Psoas muscle (tissue), 7 donors: ENCODE measurements at regions not wholly inside any gene's neighbourhood (a gene's known extent, or its start where the extent isn't known, plus 50 kb on each side); places are given as distances from the start of the nearest gene placed in this dataset.

Source experiments
- ATAC-seq, 4 donors: fragments of 200-7000 bp; cut with Tn5 transposase; one replicate each; pipeline ENCODE4 v1.9.1; 2020; ENCODE audit warnings: moderate library complexity in 3 of 4, mild to moderate bottlenecking in 2 of 4
- DNase-seq, 2 donors: peaks; one replicate each; pipeline ENCODE4 v3.0.0-alpha.2; 2020
- H3K27ac ChIP-seq: fragments of 200-600 bp; one replicate; pipeline ENCODE4 v1.8.0; 2022
- H3K27me3 ChIP-seq, 3 donors: fragments of 200-600 bp in 1 of 3; one replicate each; pipeline versions ENCODE4 v1.6.1 to v1.8.0; 2013 to 2022; ENCODE audit warnings: low read length in 2 of 3, mild to moderate bottlenecking in 2 of 3, moderate library complexity in 1 of 3; ENCODE audit not compliant: insufficient read depth in 3 of 3
- H3K36me3 ChIP-seq, 2 donors: fragments of 200-600 bp in 1 of 2; one replicate each; pipeline versions ENCODE4 v1.6.1 to v1.8.0; 2013 to 2022; ENCODE audit warnings: low read depth in 1 of 2, mild to moderate bottlenecking in 1 of 2, moderate library complexity in 1 of 2; ENCODE audit not compliant: insufficient read depth in 1 of 2
- H3K4me1 ChIP-seq: fragments of 200-600 bp; one replicate; pipeline ENCODE4 v1.8.0; 2022
- H3K4me3 ChIP-seq: fragments of 200-600 bp; one replicate; pipeline ENCODE4 v1.8.0; 2022; ENCODE audit warnings: mild to moderate bottlenecking
- H3K9me3 ChIP-seq: fragments of 200-600 bp; one replicate; pipeline ENCODE4 v1.8.0; 2022
- WGBS, 3 donors: extraction: QIAGEN DNeasy Blood & Tissue Kit; methylation state at CpG; one replicate each; pipeline versions ENCODE4 v1.1.6 to v1.1.7; 2013; 5-methylcytosine and 5-hydroxymethylcytosine counted together
- intact Hi-C, 2 donors: fragments of 100-400 bp; cut with DNase I; formaldehyde crosslinking; loops; one replicate each; pipeline versions ENCODE4 v1.11.0 to v1.14.2; 2022
- TF ChIP-seq, protein P1 (sequence below): fragments of 200-600 bp; IDR thresholded peaks from one replicate; pipeline ENCODE4 v1.8.0; 2022; ENCODE audit warnings: antibody characterized with exemption
- donor health status: healthy with polysubstance abuse.
- donor health status: DM: no; HTN: no; CAD: no; lungs with moderate emphysema.
- donor health status: Bipolar disorder and iron deficiency.
- donor health status: healthy.
- donor health status: DM: yes; HTN: yes; CAD: no.
- donor health status: DM: no; HTN: no; CAD: no.
- donor health status: DM: yes; HTN: yes; CAD: no.

DNA sequence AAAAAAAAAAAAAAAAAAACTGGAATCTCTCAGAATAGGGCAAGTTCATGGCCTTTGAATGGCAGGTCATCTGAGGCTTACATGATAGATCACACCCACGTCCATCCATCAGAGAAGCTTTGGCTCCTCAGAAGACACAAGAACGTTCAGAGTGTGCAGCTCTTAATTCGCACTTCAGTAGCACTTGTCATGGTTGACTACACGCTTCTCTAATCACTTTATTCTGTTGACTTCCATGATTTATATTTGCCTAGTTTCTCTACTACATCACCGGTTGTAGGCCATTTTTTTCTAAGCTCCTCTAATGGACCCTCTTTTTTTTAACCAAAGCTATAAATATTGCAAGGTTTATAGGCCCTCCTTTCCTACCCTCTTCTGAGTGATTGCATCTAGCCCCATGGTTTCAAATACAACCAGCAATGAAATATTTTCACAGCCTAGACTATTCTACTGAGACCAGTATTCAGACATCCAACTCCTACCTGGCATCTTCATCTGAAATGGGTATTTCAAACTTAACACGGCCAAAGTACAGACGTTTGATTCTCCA is 305.4 kb upstream of the CELF2 start:
- Histone ChIP-seq H3K9me3 (no peaks in the 10 kb centered on the region), H3K4me3 (no peak overlapping the region), H3K36me3 (no peaks in the 10 kb centered on the region), H3K27ac (no peak overlapping the region), H3K27me3 (no peaks in the 10 kb centered on the region), H3K4me1 (no peaks in the 10 kb centered on the region)
- 66 to 76% (median 73%) methylated on average over 7 of the region's 7 CpGs for WGBS, 3 donors
- intact Hi-C loops, result no loop called here
- TF ChIP-seq, protein P1, sequence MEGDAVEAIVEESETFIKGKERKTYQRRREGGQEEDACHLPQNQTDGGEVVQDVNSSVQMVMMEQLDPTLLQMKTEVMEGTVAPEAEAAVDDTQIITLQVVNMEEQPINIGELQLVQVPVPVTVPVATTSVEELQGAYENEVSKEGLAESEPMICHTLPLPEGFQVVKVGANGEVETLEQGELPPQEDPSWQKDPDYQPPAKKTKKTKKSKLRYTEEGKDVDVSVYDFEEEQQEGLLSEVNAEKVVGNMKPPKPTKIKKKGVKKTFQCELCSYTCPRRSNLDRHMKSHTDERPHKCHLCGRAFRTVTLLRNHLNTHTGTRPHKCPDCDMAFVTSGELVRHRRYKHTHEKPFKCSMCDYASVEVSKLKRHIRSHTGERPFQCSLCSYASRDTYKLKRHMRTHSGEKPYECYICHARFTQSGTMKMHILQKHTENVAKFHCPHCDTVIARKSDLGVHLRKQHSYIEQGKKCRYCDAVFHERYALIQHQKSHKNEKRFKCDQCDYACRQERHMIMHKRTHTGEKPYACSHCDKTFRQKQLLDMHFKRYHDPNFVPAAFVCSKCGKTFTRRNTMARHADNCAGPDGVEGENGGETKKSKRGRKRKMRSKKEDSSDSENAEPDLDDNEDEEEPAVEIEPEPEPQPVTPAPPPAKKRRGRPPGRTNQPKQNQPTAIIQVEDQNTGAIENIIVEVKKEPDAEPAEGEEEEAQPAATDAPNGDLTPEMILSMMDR, result no peak
- no peak for DNase-seq
- no peak for ATAC-seq

DNA sequence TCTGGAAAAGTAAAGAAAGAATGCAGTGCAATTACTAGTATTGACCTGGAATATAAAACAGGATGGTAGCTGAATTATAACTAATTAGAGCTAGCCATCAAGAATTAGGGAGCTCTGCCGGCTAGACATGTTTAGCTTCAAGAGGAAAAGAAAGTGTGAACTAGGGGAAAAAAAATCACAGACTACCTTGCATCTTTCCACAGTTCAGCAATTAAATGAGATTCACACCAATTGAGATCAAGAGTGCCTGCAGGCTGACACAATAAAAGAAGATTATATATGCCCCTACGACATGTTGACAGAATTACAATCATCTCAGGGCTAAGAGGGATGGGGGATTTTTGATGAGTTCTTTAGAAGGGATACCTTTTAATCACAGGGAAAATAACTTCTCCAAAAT is 303.3 kb upstream of the CELF2 start:
- Histone ChIP-seq H3K9me3 (no peaks in the 10 kb centered on the region), H3K36me3 (no peaks in the 10 kb centered on the region), H3K4me1 (no peaks in the 10 kb centered on the region), H3K4me3 (no peak overlapping the region), H3K27me3 (no peaks in the 10 kb centered on the region), H3K27ac (no peak overlapping the region)
- intact Hi-C loops, result no loop called here
- 66 to 76% (median 69%) methylated on average over 2 of the region's 2 CpGs for WGBS, 3 donors
- ATAC-seq (no peak), DNase-seq (no peak)
- TF ChIP-seq, protein P1, result no peak

DNA sequence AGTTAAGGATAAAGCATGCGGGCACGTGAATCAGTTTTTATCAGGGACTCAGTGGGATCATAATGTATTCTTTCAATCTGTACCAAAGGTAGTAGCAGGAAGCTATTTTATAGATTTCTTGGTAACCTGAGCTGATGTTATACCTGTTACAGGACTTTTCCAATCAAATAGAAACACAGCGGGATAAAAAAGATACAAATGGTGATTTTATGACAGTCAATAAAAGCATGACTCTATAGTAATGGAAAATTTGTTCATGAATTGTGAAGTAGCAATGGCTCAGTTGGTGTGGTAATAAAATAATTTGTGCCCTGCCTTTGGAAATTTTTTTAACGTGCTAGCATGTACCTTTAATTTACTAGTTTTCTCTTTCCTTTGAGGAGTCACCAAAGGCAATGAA is 300.7 kb upstream of the CELF2 start:
- H3K4me3 ChIP-seq, result no peak overlapping the region
- H3K9me3 ChIP-seq, result no peaks in the 10 kb centered on the region
- TF ChIP-seq, protein P1, result no peak
- H3K27ac ChIP-seq, result no peak overlapping the region
- intact Hi-C loops, result no loop called here
- no peaks in the 10 kb centered on the region for H3K27me3 ChIP-seq
- no peak for ATAC-seq
- no peak for DNase-seq
- 80 to 83% (median 82%) methylated on average over 4 of the region's 4 CpGs for WGBS, 3 donors
- H3K36me3 ChIP-seq, result no peaks in the 10 kb centered on the region
- no peaks in the 10 kb centered on the region for H3K4me1 ChIP-seq

DNA sequence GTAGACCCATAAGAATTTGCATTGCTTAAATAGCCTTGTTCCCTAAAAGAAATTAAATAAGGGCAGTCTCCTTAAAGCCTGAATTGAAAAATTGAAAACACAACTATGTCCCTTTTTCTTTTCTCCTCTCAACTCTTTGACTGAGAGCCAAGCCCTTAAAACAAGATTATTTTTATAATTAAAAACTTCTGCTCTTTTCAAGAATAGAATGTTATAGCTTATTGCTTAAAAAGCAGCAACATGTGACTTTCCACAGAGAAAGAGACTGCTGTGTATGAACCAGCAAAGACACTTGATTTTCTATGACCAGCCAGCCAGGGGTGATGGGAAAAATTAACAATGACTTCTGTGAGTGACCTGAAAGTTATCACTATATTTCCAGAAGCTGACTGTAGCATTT is 295.2 kb upstream of the CELF2 start:
- Histone ChIP-seq H3K9me3 (no peaks in the 10 kb centered on the region), H3K27ac (no peak overlapping the region), H3K36me3 (no peaks in the 10 kb centered on the region), H3K4me1 (no peaks in the 10 kb centered on the region), H3K4me3 (no peak overlapping the region), H3K27me3 (peaks cover 0 to 3% (median 2%) of the 10 kb centered on the region in 3 donors)
- ATAC-seq, result no peak
- TF ChIP-seq, protein P1, result no peak
- intact Hi-C loops, result no loop called here
- no peak for DNase-seq

DNA sequence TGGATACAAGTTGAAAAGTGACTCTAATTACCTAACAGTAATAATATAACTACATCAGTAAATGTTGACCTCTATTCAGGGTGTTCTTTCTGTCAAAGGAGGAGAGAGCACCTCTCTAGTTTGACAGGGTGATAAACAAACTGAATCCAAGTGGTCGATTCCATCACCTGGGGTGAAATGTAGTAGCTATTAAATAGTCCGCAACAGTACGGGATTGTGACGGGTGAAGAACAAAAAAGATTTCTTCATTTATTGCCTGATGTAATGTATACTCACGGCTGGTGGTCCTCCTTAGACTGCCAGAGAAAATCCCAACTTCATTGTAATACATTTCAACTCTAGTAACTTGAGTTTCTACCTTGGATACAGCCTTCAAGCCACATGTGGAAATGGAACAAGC is 292.5 kb upstream of the CELF2 start:
- WGBS, 3 donors, result 88 to 90% (median 89%) methylated on average over 5 of the region's 5 CpGs
- no peak for DNase-seq
- no peaks in the 10 kb centered on the region for H3K36me3 ChIP-seq
- H3K27ac ChIP-seq, result no peak overlapping the region
- intact Hi-C loops, result no loop called here
- H3K9me3 ChIP-seq, result no peaks in the 10 kb centered on the region
- TF ChIP-seq, protein P1, result no peak
- peaks cover 0 to 3% (median 2%) of the 10 kb centered on the region in 3 donors for H3K27me3 ChIP-seq
- no peak overlapping the region for H3K4me3 ChIP-seq
- H3K4me1 ChIP-seq, result no peaks in the 10 kb centered on the region
- no peak for ATAC-seq
